Activated CD8-positive, alpha-beta T cell treated with anti-CD3 and anti-CD28 coated beads for 36 hours (primary cell): ENCODE measurements at regions not wholly inside any gene's neighbourhood (a gene's known extent, or its start where the extent isn't known, plus 50 kb on each side); places are given as distances from the start of the nearest gene placed in this dataset.
"Not testable (repeated sequence)": the region's sequence is repeated elsewhere in the genome, so short reads cannot be mapped to it uniquely, and the experiment has no call there.

Experiments used
- ATAC-seq: fragments of 200-7000 bp; cut with Tn5 transposase; one replicate; pipeline ENCODE4 v1.10.0; 2021; ENCODE audit warnings: mild to moderate bottlenecking, moderate library complexity
- CTCF ChIA-PET: fragments of 350-600 bp; sonication (Branson Sonifier 250); formaldehyde crosslinking; loops from one replicate; lab custom pipeline; 2021; ENCODE audit warnings: antibody characterized with exemption; lab: Charles Lee
- POLR2A ChIA-PET: fragments of 350-600 bp; sonication (Branson Sonifier 250); formaldehyde crosslinking; loops from one replicate; lab custom pipeline; 2021; ENCODE audit warnings: antibody characterized with exemption; lab: Charles Lee
- DNase-seq: peaks from one replicate; pipeline ENCODE4 v3.0.0-alpha.2; 2020
- H3K27ac Mint-ChIP-seq: one replicate; pipeline ENCODE4 v1.8.0; 2021; ENCODE audit warnings: mild to moderate bottlenecking, mixed read lengths
- H3K27me3 Mint-ChIP-seq: one replicate; pipeline ENCODE4 v1.8.0; 2021; ENCODE audit warnings: mixed read lengths
- H3K36me3 Mint-ChIP-seq: one replicate; pipeline ENCODE4 v1.8.0; 2021; ENCODE audit warnings: low read depth, mixed read lengths
- H3K4me1 Mint-ChIP-seq: one replicate; pipeline ENCODE4 v1.8.0; 2021; ENCODE audit warnings: low read depth, mixed read lengths
- H3K4me3 Mint-ChIP-seq: one replicate; pipeline ENCODE4 v1.8.0; 2021; ENCODE audit warnings: mild to moderate bottlenecking, moderate library complexity, mixed read lengths
- H3K9me3 Mint-ChIP-seq: one replicate; pipeline ENCODE4 v1.8.0; 2021; ENCODE audit warnings: mixed read lengths
- intact Hi-C: fragments of 100-400 bp; cut with micrococcal nuclease; formaldehyde crosslinking; loops from one replicate; pipeline ENCODE4 v1.10.0; 2022
- TF ChIP-seq, protein P1 (sequence below): fragments of 200-600 bp; IDR thresholded peaks from one replicate; pipeline ENCODE4 v1.8.0; 2022; ENCODE audit warnings: antibody characterized with exemption, mild to moderate bottlenecking

DNA sequence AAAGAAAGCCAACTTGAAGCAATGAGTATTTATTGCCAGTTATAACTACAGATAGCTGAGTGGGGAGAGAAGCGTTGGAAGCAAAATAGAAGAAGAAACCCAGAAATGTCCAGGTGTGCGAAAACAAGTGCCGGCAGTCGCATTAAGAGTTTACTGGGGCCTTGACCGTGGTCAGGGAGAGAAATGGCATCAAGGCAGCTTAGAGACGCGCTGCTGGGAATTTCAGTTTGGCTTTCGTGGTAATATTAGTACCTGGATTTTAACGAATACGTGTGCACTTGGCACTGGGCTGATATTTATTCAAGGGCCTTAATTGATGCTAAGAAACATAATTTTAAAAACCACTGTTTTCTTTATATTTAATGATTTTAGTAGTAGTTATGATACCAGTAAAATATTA is 767.9 kb upstream of the TPTE start:
- H3K4me3 Mint-ChIP-seq, ATAC-seq, DNase-seq, H3K9me3 Mint-ChIP-seq, H3K27me3 Mint-ChIP-seq, intact Hi-C loops, H3K36me3 Mint-ChIP-seq, H3K4me1 Mint-ChIP-seq, H3K27ac Mint-ChIP-seq, CTCF ChIA-PET, POLR2A ChIA-PET: not testable (repeated sequence)

DNA sequence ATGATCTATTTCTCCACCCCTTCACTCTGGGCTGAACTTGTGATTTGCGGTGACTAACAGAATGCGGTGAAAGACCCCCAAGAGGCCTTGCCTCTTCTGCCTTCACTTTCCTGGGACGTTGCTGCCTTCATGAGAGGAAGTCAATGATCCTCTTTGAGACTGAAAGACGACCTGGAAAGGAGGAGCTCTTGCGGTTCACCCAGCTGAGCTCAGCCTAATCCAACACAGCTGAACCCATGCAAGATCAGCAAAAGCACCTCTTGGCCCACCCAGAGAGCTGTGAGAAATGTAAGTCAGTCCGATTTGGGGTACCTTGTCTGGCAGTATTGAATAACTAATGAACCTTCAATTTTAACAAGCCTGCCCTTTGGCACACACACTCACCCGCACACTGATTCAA is 767.4 kb upstream of the TPTE start:
- no peaks in the 10 kb centered on the region for H3K36me3 Mint-ChIP-seq
- CTCF ChIA-PET, result no interaction called here
- peaks cover 7% of the 10 kb centered on the region for H3K9me3 Mint-ChIP-seq
- H3K27ac Mint-ChIP-seq, result no peak overlapping the region
- POLR2A ChIA-PET, result no interaction called here
- DNase-seq, result no peak
- intact Hi-C loops, result no loop called here
- no peak for ATAC-seq
- H3K27me3 Mint-ChIP-seq, result no peaks in the 10 kb centered on the region
- no peaks in the 10 kb centered on the region for H3K4me1 Mint-ChIP-seq
- TF ChIP-seq, protein P1, sequence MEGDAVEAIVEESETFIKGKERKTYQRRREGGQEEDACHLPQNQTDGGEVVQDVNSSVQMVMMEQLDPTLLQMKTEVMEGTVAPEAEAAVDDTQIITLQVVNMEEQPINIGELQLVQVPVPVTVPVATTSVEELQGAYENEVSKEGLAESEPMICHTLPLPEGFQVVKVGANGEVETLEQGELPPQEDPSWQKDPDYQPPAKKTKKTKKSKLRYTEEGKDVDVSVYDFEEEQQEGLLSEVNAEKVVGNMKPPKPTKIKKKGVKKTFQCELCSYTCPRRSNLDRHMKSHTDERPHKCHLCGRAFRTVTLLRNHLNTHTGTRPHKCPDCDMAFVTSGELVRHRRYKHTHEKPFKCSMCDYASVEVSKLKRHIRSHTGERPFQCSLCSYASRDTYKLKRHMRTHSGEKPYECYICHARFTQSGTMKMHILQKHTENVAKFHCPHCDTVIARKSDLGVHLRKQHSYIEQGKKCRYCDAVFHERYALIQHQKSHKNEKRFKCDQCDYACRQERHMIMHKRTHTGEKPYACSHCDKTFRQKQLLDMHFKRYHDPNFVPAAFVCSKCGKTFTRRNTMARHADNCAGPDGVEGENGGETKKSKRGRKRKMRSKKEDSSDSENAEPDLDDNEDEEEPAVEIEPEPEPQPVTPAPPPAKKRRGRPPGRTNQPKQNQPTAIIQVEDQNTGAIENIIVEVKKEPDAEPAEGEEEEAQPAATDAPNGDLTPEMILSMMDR, result no peak
- H3K4me3 Mint-ChIP-seq, result no peak overlapping the region

DNA sequence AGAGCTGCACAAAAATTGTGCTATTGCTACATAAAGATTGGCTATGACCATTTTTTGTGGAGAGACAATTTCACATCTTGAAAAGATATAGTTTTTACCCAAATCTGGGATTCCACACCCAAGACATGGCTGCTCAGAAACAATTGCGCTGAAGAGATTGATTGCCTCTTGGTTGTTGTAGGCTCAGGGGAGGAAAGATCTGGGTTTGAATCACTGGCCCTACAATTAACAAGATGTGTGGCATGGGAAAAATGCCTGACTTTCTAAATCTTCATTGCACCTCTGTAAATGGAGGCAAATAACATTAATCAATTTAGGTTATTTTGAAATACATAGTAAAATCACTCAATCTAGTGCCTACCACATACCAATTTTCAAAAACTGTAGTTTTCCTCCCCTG is 766.9 kb upstream of the TPTE start:
- H3K36me3 Mint-ChIP-seq, DNase-seq, H3K27ac Mint-ChIP-seq, ATAC-seq, H3K4me3 Mint-ChIP-seq, H3K27me3 Mint-ChIP-seq, H3K9me3 Mint-ChIP-seq, CTCF ChIA-PET, POLR2A ChIA-PET, intact Hi-C loops, H3K4me1 Mint-ChIP-seq: not testable (repeated sequence)

DNA sequence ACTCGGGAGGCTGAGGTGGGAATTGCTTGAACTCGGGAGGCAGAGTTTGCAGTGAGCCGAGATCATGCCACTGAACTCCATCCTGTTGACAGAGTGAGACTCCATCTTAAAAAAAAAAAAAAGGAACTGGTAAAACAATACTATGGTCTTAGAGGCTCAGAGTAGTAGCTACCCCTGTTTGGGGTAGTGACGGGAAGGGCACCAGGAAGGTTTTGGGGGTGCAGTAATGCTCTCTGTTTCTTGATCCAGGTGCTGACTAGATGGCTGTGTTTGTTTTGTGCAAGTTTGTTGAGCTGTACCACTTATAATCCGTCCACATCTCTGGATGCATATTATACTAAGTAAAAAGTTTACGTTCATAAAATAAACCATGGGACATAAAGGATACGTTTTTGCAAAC is 765.8 kb upstream of the TPTE start:
- POLR2A ChIA-PET, result no interaction called here
- H3K4me1 Mint-ChIP-seq, result no peaks in the 10 kb centered on the region
- ATAC-seq (no peak), DNase-seq (no peak)
- CTCF ChIA-PET, result no interaction called here
- H3K27me3 Mint-ChIP-seq, result no peaks in the 10 kb centered on the region
- H3K4me3 Mint-ChIP-seq, result no peak overlapping the region
- H3K9me3 Mint-ChIP-seq, result peaks cover 7% of the 10 kb centered on the region
- H3K36me3 Mint-ChIP-seq, result no peaks in the 10 kb centered on the region
- intact Hi-C loops, result no loop called here
- TF ChIP-seq, protein P1, result no peak
- H3K27ac Mint-ChIP-seq, result no peak overlapping the region

DNA sequence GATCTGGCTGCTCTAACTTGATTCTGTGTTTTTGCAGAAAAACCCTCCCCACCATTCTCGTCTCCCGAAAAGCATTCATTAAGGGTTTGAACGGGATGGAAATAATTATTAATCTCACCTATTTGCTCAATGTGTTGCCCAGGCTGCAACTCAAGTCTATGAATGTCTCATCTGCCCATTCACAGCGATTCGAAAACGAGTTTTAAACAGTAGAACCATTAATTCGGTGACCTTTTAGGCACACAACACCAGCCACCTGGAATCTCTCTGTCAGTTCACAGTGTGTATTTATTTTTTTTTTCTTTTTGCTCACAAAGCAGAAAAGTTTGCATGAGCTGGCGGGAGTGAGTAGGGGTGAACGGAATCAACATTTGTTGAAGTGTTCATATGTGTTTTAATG is 764.7 kb upstream of the TPTE start:
- ATAC-seq, result no peak
- intact Hi-C loops, result no loop called here
- CTCF ChIA-PET, result no interaction called here
- Mint-ChIP-seq H3K4me3 (no peak overlapping the region), H3K4me1 (no peaks in the 10 kb centered on the region), H3K9me3 (peaks cover 7% of the 10 kb centered on the region), H3K27ac (no peak overlapping the region), H3K36me3 (no peaks in the 10 kb centered on the region), H3K27me3 (no peaks in the 10 kb centered on the region)
- POLR2A ChIA-PET, result no interaction called here
- no peak for DNase-seq
- TF ChIP-seq, protein P1, result no peak

DNA sequence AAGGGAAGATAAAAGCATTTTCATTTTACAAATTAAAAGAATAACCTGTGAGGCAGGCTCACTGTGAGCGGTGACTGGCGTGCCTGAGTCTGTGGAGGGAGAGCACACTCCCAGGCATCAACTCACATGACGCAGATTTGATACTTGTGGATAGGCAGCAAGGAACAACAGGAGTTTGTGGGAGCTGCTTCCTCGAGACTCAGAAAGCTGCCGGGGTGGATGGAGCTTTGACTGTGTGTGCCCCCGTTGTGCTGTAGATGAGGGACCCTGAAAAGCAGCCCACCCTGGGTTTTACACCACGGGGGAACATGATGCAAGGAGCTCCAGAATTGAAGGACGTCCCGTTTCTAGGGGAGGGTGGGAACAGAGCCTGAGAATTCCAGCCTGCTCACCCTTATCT is 764.3 kb upstream of the TPTE start:
- H3K36me3 Mint-ChIP-seq, H3K4me1 Mint-ChIP-seq, DNase-seq, ATAC-seq, CTCF ChIA-PET, H3K4me3 Mint-ChIP-seq, H3K9me3 Mint-ChIP-seq, H3K27ac Mint-ChIP-seq, H3K27me3 Mint-ChIP-seq, intact Hi-C loops, POLR2A ChIA-PET: not testable (repeated sequence)

DNA sequence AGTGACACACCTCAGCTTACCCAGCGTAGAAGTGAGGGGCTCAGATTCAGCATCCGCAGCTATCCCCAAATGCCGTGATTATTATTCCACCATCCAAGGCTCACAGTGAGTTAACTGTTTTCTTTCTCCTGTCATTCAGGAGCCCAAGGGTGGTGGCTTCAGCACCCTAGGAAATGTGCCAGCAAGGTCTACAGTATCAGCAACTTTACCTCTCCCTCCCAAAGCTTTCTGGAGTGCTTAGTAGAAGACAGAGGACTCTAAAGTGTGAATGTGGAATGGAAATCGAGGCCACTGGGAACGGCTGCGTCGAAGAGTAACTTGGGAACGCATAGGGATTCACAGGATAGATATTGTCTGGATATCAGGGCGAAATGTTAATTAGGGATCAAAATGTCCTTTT is 763.8 kb upstream of the TPTE start:
- H3K4me1 Mint-ChIP-seq, CTCF ChIA-PET, POLR2A ChIA-PET, ATAC-seq, H3K9me3 Mint-ChIP-seq, H3K27ac Mint-ChIP-seq, intact Hi-C loops, H3K4me3 Mint-ChIP-seq, H3K36me3 Mint-ChIP-seq, DNase-seq, H3K27me3 Mint-ChIP-seq: not testable (repeated sequence)
